Liver (tissue), 7 donors: ENCODE measurements at regions not wholly inside any gene's neighbourhood (a gene's known extent, or its start where the extent isn't known, plus 50 kb on each side); places are given as distances from the start of the nearest gene placed in this dataset.

Source experiments
- DNase-seq: peaks from one replicate; pipeline ENCODE4 v3.0.0-alpha.2; 2017; ENCODE audit warnings: low spot score
- H3K27ac ChIP-seq, 2 donors: one replicate each; pipeline ENCODE4 v1.7.0; 2013; ENCODE audit warnings: inconsistent platforms in 2 of 2, low read length in 2 of 2, control low read depth in 1 of 2, low read depth in 1 of 2, mild to moderate bottlenecking in 1 of 2
- H3K27me3 ChIP-seq, 4 donors: one replicate each; pipeline versions ENCODE4 v1.6.1 to v1.7.0; 2013; ENCODE audit warnings: low read length in 3 of 4, inconsistent platforms in 1 of 4, mild to moderate bottlenecking in 1 of 4, moderate library complexity in 1 of 4; ENCODE audit not compliant: control insufficient read depth in 4 of 4, insufficient read depth in 4 of 4
- H3K36me3 ChIP-seq, 4 donors: one replicate each; pipeline versions ENCODE4 v1.6.1 to v1.7.0; 2013; ENCODE audit warnings: low read length in 3 of 4, mild to moderate bottlenecking in 3 of 4, low read depth in 1 of 4, moderate library complexity in 1 of 4; ENCODE audit not compliant: control insufficient read depth in 4 of 4, insufficient read depth in 3 of 4
- H3K4me1 ChIP-seq, 4 donors: one replicate each; pipeline versions ENCODE4 v1.6.1 to v1.7.0; 2013; ENCODE audit warnings: low read length in 3 of 4, mild to moderate bottlenecking in 3 of 4, moderate library complexity in 1 of 4; ENCODE audit not compliant: control insufficient read depth in 4 of 4, insufficient read depth in 4 of 4
- H3K4me3 ChIP-seq, 3 donors: one replicate each; pipeline versions ENCODE4 v1.6.1 to v1.7.0; 2013; ENCODE audit warnings: low read length in 3 of 3, control low read depth in 1 of 3, low read depth in 1 of 3, mild to moderate bottlenecking in 1 of 3
- H3K9ac ChIP-seq, 2 donors: one replicate each; pipeline ENCODE4 v1.7.0; 2013; ENCODE audit warnings: low read length in 2 of 2, mild to moderate bottlenecking in 2 of 2, moderate library complexity in 2 of 2, control low read depth in 1 of 2, low read depth in 1 of 2
- H3K9me3 ChIP-seq, 4 donors: one replicate each; pipeline versions ENCODE4 v1.6.1 to v1.7.0; 2013; ENCODE audit warnings: low read length in 3 of 4; ENCODE audit not compliant: control insufficient read depth in 4 of 4
- ATF3 ChIP-seq: IDR thresholded peaks from 2 replicates; pipeline ENCODE4 v1.6.1; 2016; ENCODE audit warnings: antibody characterized with exemption
- EGR1 ChIP-seq, 2 donors: IDR thresholded peaks; 2 replicates each; pipeline ENCODE4 v1.6.1; 2016 to 2018; ENCODE audit warnings: antibody characterized with exemption in 2 of 2, low read depth in 2 of 2
- FOXA1 ChIP-seq: IDR thresholded peaks from 2 replicates; pipeline ENCODE4 v1.6.1; 2016; ENCODE audit warnings: antibody characterized with exemption
- FOXA2 ChIP-seq: IDR thresholded peaks from 2 replicates; pipeline ENCODE4 v1.6.1; 2016; ENCODE audit warnings: antibody characterized with exemption
- GABPA ChIP-seq, 2 donors: IDR thresholded peaks in 1 of 2; conservative IDR thresholded peaks in 1 of 2; 2 replicates each; pipeline ENCODE4 v1.6.1; 2016; ENCODE audit warnings: antibody characterized with exemption in 2 of 2, mild to moderate bottlenecking in 1 of 2, moderate library complexity in 1 of 2
- HNF4G ChIP-seq: IDR thresholded peaks from 2 replicates; pipeline ENCODE4 v1.6.1; 2016; ENCODE audit warnings: antibody characterized with exemption
- JUND ChIP-seq, 2 donors: IDR thresholded peaks; 2 replicates each; pipeline ENCODE4 v1.6.1; 2016; ENCODE audit warnings: antibody characterized with exemption in 2 of 2
- NR2F2 ChIP-seq: IDR thresholded peaks from 2 replicates; pipeline ENCODE4 v1.6.1; 2016; ENCODE audit warnings: antibody characterized with exemption
- REST ChIP-seq: IDR thresholded peaks from 2 replicates; pipeline ENCODE4 v1.6.1; 2016; ENCODE audit warnings: antibody characterized with exemption, mild to moderate bottlenecking
- TAF1 ChIP-seq: conservative IDR thresholded peaks from 2 replicates; pipeline ENCODE4 v1.6.1; 2016; ENCODE audit warnings: antibody characterized with exemption, mild to moderate bottlenecking
- YY1 ChIP-seq: IDR thresholded peaks from 2 replicates; pipeline ENCODE4 v1.6.1; 2016; ENCODE audit warnings: antibody characterized with exemption, mild to moderate bottlenecking
- WGBS: extraction: QIAGEN DNeasy Blood & Tissue Kit; methylation state at CpG from one replicate; pipeline ENCODE4 v1.1.7; 2013; 5-methylcytosine and 5-hydroxymethylcytosine counted together
- donor health status: healthy.
- donor health status: healthy.
- donor health status: healthy.
- donor health status: healthy.

- Histone ChIP-seq H3K4me3 (no peak overlapping the region), H3K4me1 (no peaks in the 10 kb centered on the region), H3K36me3 (no peaks in the 10 kb centered on the region), H3K9me3 (peaks cover 0 to 2% (median 0%) of the 10 kb centered on the region in 4 donors), H3K27me3 (no peaks in the 10 kb centered on the region), H3K9ac (no peak overlapping the region), H3K27ac (no peak overlapping the region)
- TF ChIP-seq FOXA2, result no peak
- TF ChIP-seq REST, result no peak
- TF ChIP-seq NR2F2, result no peak
- no peak for TF ChIP-seq HNF4G
- no peak for TF ChIP-seq FOXA1
- no peak for TF ChIP-seq TAF1
- no peak for TF ChIP-seq YY1
- WGBS, result 81% methylated on average over 3 of the region's 3 CpGs
- DNase-seq, result no peak
Measured at GRCh38 chr11:101336155-101336554, 206.5 kb upstream of the PGR start.

- Histone ChIP-seq H3K27me3 (no peaks in the 10 kb centered on the region), H3K4me3 (no peak overlapping the region), H3K36me3 (no peaks in the 10 kb centered on the region), H3K4me1 (no peaks in the 10 kb centered on the region), H3K9ac (no peak overlapping the region), H3K9me3 (peaks cover 0 to 1% (median 0%) of the 10 kb centered on the region in 4 donors), H3K27ac (no peak overlapping the region)
- DNase-seq, result no peak
- WGBS, result 73% methylated on average over 1 of the region's 1 CpG
- TF ChIP-seq HNF4G, result no peak
- TF ChIP-seq FOXA1, result no peak
- TF ChIP-seq EGR1 (IDR thresholded peaks at IDR 0.05; ENCODE audit: low read depth in 2 of 2), result no peak
Measured at GRCh38 chr11:101334581-101334980, 205.0 kb upstream of the PGR start.

GRCh38 chr11:101331411-101331810 lies 201.8 kb upstream of the PGR start:
- no peak overlapping the region for H3K27ac ChIP-seq
- H3K9me3 ChIP-seq, result no peaks in the 10 kb centered on the region
- H3K27me3 ChIP-seq, result no peaks in the 10 kb centered on the region
- 57% methylated on average over 4 of the region's 4 CpGs for WGBS
- no peak overlapping the region for H3K4me3 ChIP-seq
- H3K4me1 ChIP-seq, result peaks cover 0 to 4% (median 0%) of the 10 kb centered on the region in 4 donors
- no peak for DNase-seq
- no peak for TF ChIP-seq REST
- no peak for TF ChIP-seq GABPA (IDR thresholded peaks at IDR 0.05 in 1 of 2, conservative IDR thresholded peaks at IDR 0.05 in 1 of 2)
- no peak for TF ChIP-seq ATF3
- TF ChIP-seq FOXA1, result no peak
- TF ChIP-seq JUND (IDR thresholded peaks at IDR 0.05), result no peak
- TF ChIP-seq YY1, result no peak
- no peaks in the 10 kb centered on the region for H3K36me3 ChIP-seq
- no peak overlapping the region for H3K9ac ChIP-seq
